Gastroesophageal sphincter (tissue), 3 donors: ENCODE measurements at regions not wholly inside any gene's neighbourhood (a gene's known extent, or its start where the extent isn't known, plus 50 kb on each side); places are given as distances from the start of the nearest gene placed in this dataset.

Experiments
- EP300 ChIP-seq: sonication (generic); formaldehyde crosslinking; IDR thresholded peaks from one replicate; pipeline ENCODE4 v1.6.1; 2017; ENCODE audit warnings: antibody characterized with exemption, mild to moderate bottlenecking
- POLR2A ChIP-seq, 2 donors: fragments of 450-650 bp; IDR thresholded peaks; one replicate each; pipeline ENCODE4 v1.6.1; 2017; ENCODE audit warnings: antibody characterized with exemption in 2 of 2, mild to moderate bottlenecking in 2 of 2, moderate library complexity in 1 of 2
- POLR2AphosphoS5 ChIP-seq: sonication (generic); formaldehyde crosslinking; IDR thresholded peaks from one replicate; pipeline ENCODE4 v1.6.1; 2017; ENCODE audit warnings: antibody characterized with exemption
- TF ChIP-seq, protein P1 (sequence below), 4 experiments: fragments of 200-600 bp in 2 of 4; fragments of 450-650 bp in 2 of 4; sonication (generic) in 1 of 4; IDR thresholded peaks; one replicate each; pipeline ENCODE4 v1.5.1; 2017 to 2019; ENCODE audit warnings: antibody characterized with exemption in 4 of 4, mild to moderate bottlenecking in 2 of 4, moderate library complexity in 2 of 4

- TF ChIP-seq, protein P1, sequence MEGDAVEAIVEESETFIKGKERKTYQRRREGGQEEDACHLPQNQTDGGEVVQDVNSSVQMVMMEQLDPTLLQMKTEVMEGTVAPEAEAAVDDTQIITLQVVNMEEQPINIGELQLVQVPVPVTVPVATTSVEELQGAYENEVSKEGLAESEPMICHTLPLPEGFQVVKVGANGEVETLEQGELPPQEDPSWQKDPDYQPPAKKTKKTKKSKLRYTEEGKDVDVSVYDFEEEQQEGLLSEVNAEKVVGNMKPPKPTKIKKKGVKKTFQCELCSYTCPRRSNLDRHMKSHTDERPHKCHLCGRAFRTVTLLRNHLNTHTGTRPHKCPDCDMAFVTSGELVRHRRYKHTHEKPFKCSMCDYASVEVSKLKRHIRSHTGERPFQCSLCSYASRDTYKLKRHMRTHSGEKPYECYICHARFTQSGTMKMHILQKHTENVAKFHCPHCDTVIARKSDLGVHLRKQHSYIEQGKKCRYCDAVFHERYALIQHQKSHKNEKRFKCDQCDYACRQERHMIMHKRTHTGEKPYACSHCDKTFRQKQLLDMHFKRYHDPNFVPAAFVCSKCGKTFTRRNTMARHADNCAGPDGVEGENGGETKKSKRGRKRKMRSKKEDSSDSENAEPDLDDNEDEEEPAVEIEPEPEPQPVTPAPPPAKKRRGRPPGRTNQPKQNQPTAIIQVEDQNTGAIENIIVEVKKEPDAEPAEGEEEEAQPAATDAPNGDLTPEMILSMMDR (IDR thresholded peaks at IDR 0.05), result no peak
- TF ChIP-seq POLR2AphosphoS5 (no peak), POLR2A (IDR thresholded peaks at IDR 0.05) (no peak), EP300 (no peak)
Measured at GRCh38 chr22:27087051-27087450, 429.7 kb downstream of the MIAT start.
